Naive thymus-derived CD4-positive, alpha-beta T cell (primary cell): ENCODE measurements at regions not wholly inside any gene's neighbourhood (a gene's known extent, or its start where the extent isn't known, plus 50 kb on each side); places are given as distances from the start of the nearest gene placed in this dataset.

ENCODE experiments used
- ATAC-seq: fragments of 150-1000 bp; cut with Tn5 transposase; 2 replicates; pipeline ENCODE4 v1.10.0; 2021; ENCODE audit warnings: mild to moderate bottlenecking, moderate library complexity
- CTCF ChIA-PET: fragments of 350-600 bp; sonication (Branson Sonifier 250); formaldehyde crosslinking; loops from one replicate; lab custom pipeline; 2021; ENCODE audit warnings: antibody characterized with exemption; lab: Charles Lee
- POLR2A ChIA-PET: fragments of 350-600 bp; sonication (Branson Sonifier 250); formaldehyde crosslinking; loops from one replicate; lab custom pipeline; 2021; ENCODE audit warnings: antibody characterized with exemption, inconsistent platforms; lab: Charles Lee
- DNase-seq, 9 donors: peaks; one replicate each; pipeline versions ENCODE4 v3.0.0 to v3.0.0-alpha.2; 2020 to 2022; ENCODE audit warnings: mixed read lengths in 1 of 9
- H3K27ac ChIP-seq: one replicate; pipeline ENCODE4 v1.7.0; 2013; ENCODE audit warnings: mild to moderate bottlenecking, low read depth, low read length, moderate library complexity
- H3K27me3 ChIP-seq, 2 donors: one replicate each; pipeline ENCODE4 v1.7.0; 2013; ENCODE audit warnings: low read length in 2 of 2, mild to moderate bottlenecking in 2 of 2, moderate library complexity in 2 of 2; ENCODE audit not compliant: control insufficient read depth in 2 of 2, insufficient read depth in 2 of 2
- H3K36me3 ChIP-seq, 3 experiments: 1 replicate in 2 of 3; 2 replicates in 1 of 3; pipeline ENCODE4 v1.7.0; 2013; ENCODE audit warnings: low read length in 3 of 3, mild to moderate bottlenecking in 3 of 3, moderate library complexity in 1 of 3; ENCODE audit not compliant: insufficient read depth in 3 of 3, control insufficient read depth in 2 of 3
- H3K4me1 ChIP-seq, 2 donors: one replicate each; pipeline ENCODE4 v1.7.0; 2013; ENCODE audit warnings: low read length in 2 of 2, mild to moderate bottlenecking in 2 of 2, moderate library complexity in 1 of 2; ENCODE audit not compliant: control insufficient read depth in 2 of 2, insufficient read depth in 2 of 2
- H3K4me3 ChIP-seq: 2 replicates; pipeline ENCODE4 v1.7.0; 2013; ENCODE audit warnings: mild to moderate bottlenecking, low read length
- H3K9me3 ChIP-seq, 3 experiments: 1 replicate in 2 of 3; 2 replicates in 1 of 3; pipeline ENCODE4 v1.7.0; 2013; ENCODE audit warnings: low read length in 3 of 3; ENCODE audit not compliant: control insufficient read depth in 2 of 3
- H3K27ac Mint-ChIP-seq, 9 donors: one replicate each; pipeline ENCODE4 v1.8.0; 2020 to 2022; ENCODE audit warnings: mixed read lengths in 9 of 9, mild to moderate bottlenecking in 8 of 9, moderate library complexity in 5 of 9, inconsistent platforms in 2 of 9
- H3K27me3 Mint-ChIP-seq, 5 donors: one replicate each; pipeline ENCODE4 v1.8.0; 2021 to 2022; ENCODE audit warnings: mixed read lengths in 5 of 5, mild to moderate bottlenecking in 1 of 5
- H3K36me3 Mint-ChIP-seq, 5 donors: one replicate each; pipeline ENCODE4 v1.8.0; 2020 to 2022; ENCODE audit warnings: mixed read lengths in 5 of 5, mild to moderate bottlenecking in 3 of 5, inconsistent platforms in 1 of 5
- H3K4me1 Mint-ChIP-seq, 7 donors: one replicate each; pipeline ENCODE4 v1.8.0; 2020 to 2022; ENCODE audit warnings: mixed read lengths in 7 of 7, mild to moderate bottlenecking in 3 of 7, inconsistent platforms in 1 of 7
- H3K4me3 Mint-ChIP-seq, 10 donors: one replicate each; pipeline ENCODE4 v1.8.0; 2020 to 2022; ENCODE audit warnings: mild to moderate bottlenecking in 10 of 10, mixed read lengths in 10 of 10, moderate library complexity in 6 of 10, inconsistent platforms in 2 of 10
- H3K9me3 Mint-ChIP-seq, 11 donors: one replicate each; pipeline ENCODE4 v1.8.0; 2020 to 2022; ENCODE audit warnings: mixed read lengths in 11 of 11, mild to moderate bottlenecking in 4 of 11, inconsistent platforms in 1 of 11, moderate library complexity in 1 of 11
- intact Hi-C, 2 donors: fragments of 100-400 bp; cut with micrococcal nuclease; formaldehyde crosslinking; loops; one replicate each; pipeline ENCODE4 v1.15.1; 2023

DNA sequence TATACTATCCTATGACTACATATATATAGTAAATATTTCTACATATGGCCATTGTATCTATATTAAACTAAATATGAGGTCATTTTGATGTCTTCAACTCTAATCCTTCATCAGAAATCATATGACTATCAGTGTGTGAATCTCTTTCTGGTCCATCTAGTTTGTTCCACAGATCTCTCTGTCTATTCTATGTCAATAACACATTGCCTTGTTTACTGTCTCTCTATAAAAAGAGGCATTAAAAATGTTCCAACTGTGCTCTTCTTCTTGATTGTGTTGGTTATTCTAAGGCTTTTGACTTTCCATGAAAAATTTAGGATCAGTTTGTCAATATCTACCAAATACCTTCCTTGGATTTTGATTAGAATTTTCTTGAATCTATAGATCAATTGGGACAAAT lies 338.3 kb upstream of the FSTL5 start:
- no peak overlapping the region for H3K27ac ChIP-seq
- no peaks in the 10 kb centered on the region for H3K36me3 ChIP-seq
- ChIA-PET POLR2A (no interaction called here), CTCF (no interaction called here)
- no peaks in the 10 kb centered on the region for H3K4me1 ChIP-seq
- no peaks in the 10 kb centered on the region for H3K27me3 ChIP-seq
- intact Hi-C loops = no loop called here
- H3K4me3 ChIP-seq = no peak overlapping the region
- H3K9me3 ChIP-seq = no peaks in the 10 kb centered on the region
- no peak overlapping the region for H3K4me3 Mint-ChIP-seq
- ATAC-seq (no peak), DNase-seq (no peak)
- H3K27me3 Mint-ChIP-seq = peaks cover 0 to 17% (median 5%) of the 10 kb centered on the region in 5 donors
- H3K36me3 Mint-ChIP-seq = no peaks in the 10 kb centered on the region
- no peaks in the 10 kb centered on the region for H3K4me1 Mint-ChIP-seq
- H3K9me3 Mint-ChIP-seq = peaks cover 0 to 1% (median 0%) of the 10 kb centered on the region in 11 donors
- H3K27ac Mint-ChIP-seq = no peak overlapping the region

- H3K4me3 ChIP-seq = no peak overlapping the region
- no peaks in the 10 kb centered on the region for H3K4me1 ChIP-seq
- ATAC-seq (no peak), DNase-seq (no peak)
- Mint-ChIP-seq H3K36me3 (no peaks in the 10 kb centered on the region), H3K27me3 (peaks cover 0 to 17% (median 5%) of the 10 kb centered on the region in 5 donors), H3K4me1 (no peaks in the 10 kb centered on the region), H3K9me3 (peaks cover 0 to 1% (median 0%) of the 10 kb centered on the region in 11 donors), H3K27ac (no peak overlapping the region), H3K4me3 (no peak overlapping the region)
- H3K9me3 ChIP-seq = no peaks in the 10 kb centered on the region
- no peaks in the 10 kb centered on the region for H3K27me3 ChIP-seq
- CTCF ChIA-PET = interaction anchor here (0.6 kb wide), 1 partner anchor 995 kb away, joined by 3 read pairs; no protein-coding TSS in a partner anchor
- intact Hi-C loops = loop anchor here in 1 of 2 donors (5.0 kb wide), 1 partner anchor 1513 kb away; no protein-coding TSS in a partner anchor
- POLR2A ChIA-PET = no interaction called here
- no peak overlapping the region for H3K27ac ChIP-seq
- H3K36me3 ChIP-seq = no peaks in the 10 kb centered on the region
These were observed 335.7 kb upstream of the FSTL5 start for GRCh38 chr4:162499478-162499877.

DNA sequence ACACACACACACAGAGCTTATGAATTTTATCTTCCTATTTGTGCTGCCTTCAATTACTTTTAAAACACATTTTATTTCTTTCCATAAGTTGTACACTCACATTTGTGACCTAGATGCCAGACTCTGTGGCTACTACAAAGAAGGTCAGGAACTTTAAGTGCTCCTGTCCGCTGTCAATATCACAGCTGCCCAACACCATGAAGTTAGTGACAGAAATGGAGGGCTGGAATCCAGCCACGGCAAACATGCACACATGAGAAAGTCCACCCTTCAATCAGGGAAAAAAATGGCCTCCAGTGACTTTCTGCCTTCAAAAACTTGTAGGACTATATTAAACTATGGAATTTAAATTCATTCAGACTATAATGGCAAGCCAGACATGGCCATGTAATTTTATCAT lies 334.4 kb upstream of the FSTL5 start:
- H3K36me3 Mint-ChIP-seq = no peaks in the 10 kb centered on the region
- H3K4me1 Mint-ChIP-seq = no peaks in the 10 kb centered on the region
- no peaks in the 10 kb centered on the region for H3K9me3 ChIP-seq
- ChIA-PET CTCF (interaction anchor here (0.6 kb wide), 1 partner anchor 82 kb away, joined by 3 read pairs; no protein-coding TSS in a partner anchor), POLR2A (no interaction called here)
- no peak overlapping the region for H3K27ac ChIP-seq
- H3K4me1 ChIP-seq = no peaks in the 10 kb centered on the region
- no peak overlapping the region for H3K27ac Mint-ChIP-seq
- no peak overlapping the region for H3K4me3 ChIP-seq
- intact Hi-C loops = loop anchor here (1.0 to 5.0 kb wide), 2 partner anchors 1050 to 1514 kb away; no protein-coding TSS in a partner anchor
- no peaks in the 10 kb centered on the region for H3K36me3 ChIP-seq
- peaks cover 0 to 14% (median 3%) of the 10 kb centered on the region in 5 donors for H3K27me3 Mint-ChIP-seq
- DNase-seq (no peak), ATAC-seq (no peak)
- H3K27me3 ChIP-seq = no peaks in the 10 kb centered on the region
- no peak overlapping the region for H3K4me3 Mint-ChIP-seq
- peaks cover 0 to 1% (median 0%) of the 10 kb centered on the region in 11 donors for H3K9me3 Mint-ChIP-seq

- Mint-ChIP-seq H3K9me3 (peaks cover 0 to 1% (median 0%) of the 10 kb centered on the region in 11 donors), H3K27me3 (peaks cover 0 to 11% (median 0%) of the 10 kb centered on the region in 5 donors), H3K4me3 (no peak overlapping the region), H3K27ac (no peak overlapping the region), H3K4me1 (no peaks in the 10 kb centered on the region), H3K36me3 (no peaks in the 10 kb centered on the region)
- Histone ChIP-seq H3K36me3 (no peaks in the 10 kb centered on the region), H3K4me1 (no peaks in the 10 kb centered on the region), H3K4me3 (no peak overlapping the region), H3K27ac (no peak overlapping the region), H3K27me3 (no peaks in the 10 kb centered on the region), H3K9me3 (no peaks in the 10 kb centered on the region)
- ATAC-seq = peak; percentile 71
- ChIA-PET POLR2A (no interaction called here), CTCF (interaction anchor here (0.6 kb wide), 1 partner anchor 83 kb away, joined by 3 read pairs; no protein-coding TSS in a partner anchor)
- DNase-seq = peak in 6 of 9 donors; percentile 11 to 43 (median 30)
- intact Hi-C loops = loop anchor here (1.0 to 5.0 kb wide), 7 partner anchors 541 to 1515 kb away; partner anchors contain the start of gene NPY1R (in 1 of the 2)
These were observed 333.9 kb upstream of the FSTL5 start for GRCh38 chr4:162497564-162498167.

GRCh38 chr4:162494935-162495334 lies 331.1 kb upstream of the FSTL5 start:
- no peaks in the 10 kb centered on the region for H3K4me1 ChIP-seq
- DNase-seq (no peak), ATAC-seq (no peak)
- Mint-ChIP-seq H3K9me3 (peaks cover 0 to 2% (median 0%) of the 10 kb centered on the region in 11 donors), H3K4me3 (no peak overlapping the region), H3K36me3 (no peaks in the 10 kb centered on the region), H3K4me1 (no peaks in the 10 kb centered on the region), H3K27me3 (peaks cover 0 to 3% (median 0%) of the 10 kb centered on the region in 5 donors), H3K27ac (no peak overlapping the region)
- H3K27me3 ChIP-seq = no peaks in the 10 kb centered on the region
- POLR2A ChIA-PET = no interaction called here
- no peak overlapping the region for H3K4me3 ChIP-seq
- CTCF ChIA-PET = no interaction called here
- intact Hi-C loops = loop anchor here in 1 of 2 donors (5.0 kb wide), 1 partner anchor 1517 kb away; no protein-coding TSS in a partner anchor
- H3K27ac ChIP-seq = no peak overlapping the region
- H3K36me3 ChIP-seq = no peaks in the 10 kb centered on the region
- H3K9me3 ChIP-seq = no peaks in the 10 kb centered on the region

GRCh38 chr4:162485486-162485885 lies 321.7 kb upstream of the FSTL5 start:
- Histone ChIP-seq H3K4me1 (no peaks in the 10 kb centered on the region), H3K36me3 (no peaks in the 10 kb centered on the region), H3K27ac (no peak overlapping the region), H3K4me3 (no peak overlapping the region), H3K27me3 (no peaks in the 10 kb centered on the region), H3K9me3 (no peaks in the 10 kb centered on the region)
- ATAC-seq (no peak), DNase-seq (no peak)
- Mint-ChIP-seq H3K36me3 (no peaks in the 10 kb centered on the region), H3K27ac (no peak overlapping the region), H3K4me1 (no peaks in the 10 kb centered on the region), H3K27me3 (no peaks in the 10 kb centered on the region), H3K4me3 (no peak overlapping the region), H3K9me3 (peaks cover 0 to 4% (median 0%) of the 10 kb centered on the region in 11 donors)
- CTCF ChIA-PET = no interaction called here
- POLR2A ChIA-PET = no interaction called here
- intact Hi-C loops = no loop called here

DNA sequence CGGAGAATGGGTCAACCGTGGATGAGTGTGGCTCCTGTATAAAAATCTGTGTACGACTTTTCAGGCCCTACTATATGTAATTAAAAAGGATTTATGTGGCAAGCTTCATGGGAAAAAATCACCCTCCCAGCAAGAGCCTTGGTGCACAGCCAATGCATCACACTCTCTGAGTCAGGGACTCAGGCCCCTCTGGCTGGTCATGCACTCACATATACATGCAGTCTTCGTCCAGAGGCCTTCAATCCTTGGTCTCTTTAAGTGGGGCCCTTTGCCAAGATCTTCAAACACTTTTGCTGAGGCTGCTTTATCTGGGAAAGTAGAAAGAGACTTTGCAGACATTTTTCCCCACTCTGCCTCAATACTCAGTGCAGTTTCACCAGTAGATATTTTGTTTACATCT lies 311.4 kb upstream of the FSTL5 start:
- H3K27ac Mint-ChIP-seq = no peak overlapping the region
- CTCF ChIA-PET = no interaction called here
- H3K27me3 Mint-ChIP-seq = no peaks in the 10 kb centered on the region
- no peaks in the 10 kb centered on the region for H3K4me1 ChIP-seq
- no peak overlapping the region for H3K4me3 ChIP-seq
- no peak overlapping the region for H3K4me3 Mint-ChIP-seq
- H3K36me3 Mint-ChIP-seq = no peaks in the 10 kb centered on the region
- ATAC-seq = no peak
- POLR2A ChIA-PET = no interaction called here
- no peaks in the 10 kb centered on the region for H3K9me3 ChIP-seq
- H3K27ac ChIP-seq = no peak overlapping the region
- no peaks in the 10 kb centered on the region for H3K27me3 ChIP-seq
- peaks cover 0 to 16% (median 4%) of the 10 kb centered on the region in 11 donors for H3K9me3 Mint-ChIP-seq
- no peaks in the 10 kb centered on the region for H3K4me1 Mint-ChIP-seq
- no peaks in the 10 kb centered on the region for H3K36me3 ChIP-seq
- DNase-seq = no peak
- intact Hi-C loops = no loop called here
